Panc1 (cell line): ENCODE measurements at regions not wholly inside any gene's neighbourhood (a gene's known extent, or its start where the extent isn't known, plus 50 kb on each side); places are given as distances from the start of the nearest gene placed in this dataset.

Source experiments
- ATAC-seq: fragments of 200-7000 bp; cut with Tn5 transposase; 2 replicates; pipeline ENCODE4 v1.9.1; 2020; ENCODE audit warnings: mild to moderate bottlenecking, moderate library complexity
- BruUV-seq: library from RNA; stranded (reverse); fragments of 400-500 nt; replicated peaks from 2 replicates; lab custom pipeline; 2021; lab: Mats Ljungman, UMichigan
- CTCF ChIA-PET: fragments of 300-600 bp; sonication (Branson Sonifier 250); formaldehyde crosslinking; loops from one replicate; lab custom pipeline; 2022; ENCODE audit warnings: antibody characterized with exemption; lab: Charles Lee
- POLR2A ChIA-PET: fragments of 300-600 bp; sonication (Branson Sonifier 250); formaldehyde crosslinking; loops from one replicate; lab custom pipeline; 2022; ENCODE audit warnings: antibody characterized with exemption; lab: Charles Lee
- DNase-seq: peaks from one replicate; pipeline ENCODE4 v3.0.0-alpha.2; 2010; ENCODE audit warnings: low read depth, low spot score
- H3K27ac ChIP-seq: 2 replicates; pipeline ENCODE4 v1.5.1; 2011; ENCODE audit warnings: mild to moderate bottlenecking, low read length, inconsistent platforms
- H3K27me3 ChIP-seq: fragments of 200-500 bp; sonication (Bioruptor generic); 2 replicates; pipeline ENCODE4 v1.6.0; 2014; ENCODE audit warnings: low read length, inconsistent platforms; ENCODE audit not compliant: control insufficient read depth, insufficient read depth
- H3K36me3 ChIP-seq: fragments of 200-500 bp; sonication (Bioruptor generic); 2 replicates; pipeline ENCODE4 v1.5.1; 2014; ENCODE audit warnings: inconsistent platforms, mild to moderate bottlenecking, low read length, moderate library complexity; ENCODE audit not compliant: control insufficient read depth, insufficient read depth
- H3K4me1 ChIP-seq: 2 replicates; pipeline ENCODE4 v1.5.1; 2011; ENCODE audit warnings: inconsistent platforms, mild to moderate bottlenecking, low read length, moderate library complexity; ENCODE audit not compliant: control insufficient read depth, insufficient read depth
- H3K4me3 ChIP-seq, 2 experiments: 2 replicates each; pipeline ENCODE4 v1.5.1; 2011 to 2012; ENCODE audit warnings: low read depth in 2 of 2, low read length in 2 of 2, mild to moderate bottlenecking in 2 of 2, inconsistent platforms in 1 of 2, moderate library complexity in 1 of 2
- H3K9me3 ChIP-seq: fragments of 200-500 bp; sonication (Bioruptor generic); 2 replicates; pipeline ENCODE4 v1.5.1; 2014; ENCODE audit warnings: low read depth, mild to moderate bottlenecking, inconsistent platforms, low read length, moderate library complexity; ENCODE audit not compliant: control insufficient read depth, insufficient read depth
- POLR2AphosphoS5 ChIP-seq: IDR thresholded peaks from 2 replicates; pipeline ENCODE4 v1.6.1; 2012; ENCODE audit warnings: mild to moderate bottlenecking, low read depth, low read length, moderate library complexity
- REST ChIP-seq, 2 experiments: IDR thresholded peaks; 2 replicates each; pipeline ENCODE4 v1.6.1; 2011 to 2012; ENCODE audit warnings: low read depth in 2 of 2, control low read depth in 1 of 2, low read length in 1 of 2, mild to moderate bottlenecking in 1 of 2, moderate library complexity in 1 of 2; ENCODE audit not compliant: insufficient read depth in 1 of 2
- SIN3A ChIP-seq: IDR thresholded peaks from 2 replicates; pipeline ENCODE4 v1.6.1; 2012; ENCODE audit warnings: low read depth, mild to moderate bottlenecking, low read length, moderate library complexity, borderline replicate concordance; ENCODE audit not compliant: insufficient read depth
- TCF7L2 ChIP-seq: IDR thresholded peaks from 2 replicates; pipeline ENCODE4 v1.6.1; 2011; ENCODE audit warnings: mild to moderate bottlenecking, low read depth, low read length, inconsistent platforms
- in situ Hi-C: cut with HindIII; loops from 2 replicates; pipeline ENCODE4 v1.10.0; 2016; ENCODE audit warnings: low sequenced_read_pairs, low pct_unique_long_range_greater_than_20kb
- intact Hi-C: fragments of 100-400 bp; cut with micrococcal nuclease; formaldehyde crosslinking; loops from one replicate; pipeline ENCODE4 v1.10.0; 2022; ENCODE audit not compliant: unreplicated experiment
- TF ChIP-seq, protein P1 (sequence below): fragments of 450-650 bp; IDR thresholded peaks from 2 replicates; pipeline ENCODE4 v1.5.1; 2017; ENCODE audit warnings: mild to moderate bottlenecking

- Histone ChIP-seq H3K9me3 (no peaks in the 10 kb centered on the region; the same call in 1 of the 2 replicates), H3K4me3 (no peak overlapping the region), H3K27me3 (no peaks in the 10 kb centered on the region), H3K36me3 (no peaks in the 10 kb centered on the region), H3K27ac (no peak overlapping the region), H3K4me1 (peaks cover 4% of the 10 kb centered on the region; the same call in 1 of the 2 replicates)
- no peak for ATAC-seq
- no peak for DNase-seq
- no peak for TF ChIP-seq REST (IDR thresholded peaks at IDR 0.05; ENCODE audit: insufficient read depth in 1 of 2, low read depth in 2 of 2, low read length in 1 of 2)
- TF ChIP-seq POLR2AphosphoS5: no peak
- no peak for TF ChIP-seq SIN3A
- TF ChIP-seq, protein P1, sequence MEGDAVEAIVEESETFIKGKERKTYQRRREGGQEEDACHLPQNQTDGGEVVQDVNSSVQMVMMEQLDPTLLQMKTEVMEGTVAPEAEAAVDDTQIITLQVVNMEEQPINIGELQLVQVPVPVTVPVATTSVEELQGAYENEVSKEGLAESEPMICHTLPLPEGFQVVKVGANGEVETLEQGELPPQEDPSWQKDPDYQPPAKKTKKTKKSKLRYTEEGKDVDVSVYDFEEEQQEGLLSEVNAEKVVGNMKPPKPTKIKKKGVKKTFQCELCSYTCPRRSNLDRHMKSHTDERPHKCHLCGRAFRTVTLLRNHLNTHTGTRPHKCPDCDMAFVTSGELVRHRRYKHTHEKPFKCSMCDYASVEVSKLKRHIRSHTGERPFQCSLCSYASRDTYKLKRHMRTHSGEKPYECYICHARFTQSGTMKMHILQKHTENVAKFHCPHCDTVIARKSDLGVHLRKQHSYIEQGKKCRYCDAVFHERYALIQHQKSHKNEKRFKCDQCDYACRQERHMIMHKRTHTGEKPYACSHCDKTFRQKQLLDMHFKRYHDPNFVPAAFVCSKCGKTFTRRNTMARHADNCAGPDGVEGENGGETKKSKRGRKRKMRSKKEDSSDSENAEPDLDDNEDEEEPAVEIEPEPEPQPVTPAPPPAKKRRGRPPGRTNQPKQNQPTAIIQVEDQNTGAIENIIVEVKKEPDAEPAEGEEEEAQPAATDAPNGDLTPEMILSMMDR: no peak
- no peak for TF ChIP-seq TCF7L2
- ChIA-PET CTCF (no interaction called here), POLR2A (interaction anchor here (0.6 kb wide), 1 partner anchor 32 kb away, joined by 3 read pairs; no protein-coding TSS in a partner anchor)
- in situ Hi-C loops (no loop called here), intact Hi-C loops (no loop called here)
- no TSS peak for BruUV-seq
Measured at GRCh38 chr15:67002368-67002767, 63.0 kb upstream of the SMAD3 start.

GRCh38 chr15:67003586-67003985, 61.8 kb upstream of the SMAD3 start:
- Histone ChIP-seq H3K4me1 (peaks cover 4% of the 10 kb centered on the region; the same call in 1 of the 2 replicates), H3K36me3 (no peaks in the 10 kb centered on the region), H3K27me3 (no peaks in the 10 kb centered on the region), H3K9me3 (no peaks in the 10 kb centered on the region; the same call in 1 of the 2 replicates), H3K4me3 (no peak overlapping the region), H3K27ac (peak overlapping the region; percentile 48; the same call in 1 of the 2 replicates)
- in situ Hi-C loops: no loop called here
- intact Hi-C loops: no loop called here
- no TSS peak for BruUV-seq
- no peak for DNase-seq
- no peak for ATAC-seq
- ChIA-PET POLR2A (no interaction called here), CTCF (no interaction called here)
- TF ChIP-seq, protein P1: no peak
- TF ChIP-seq SIN3A: no peak
- no peak for TF ChIP-seq REST (IDR thresholded peaks at IDR 0.05; ENCODE audit: insufficient read depth in 1 of 2, low read depth in 2 of 2, low read length in 1 of 2)
- TF ChIP-seq TCF7L2: no peak
